Mesenchymal stem cell (in vitro differentiated cells and primary cell): ENCODE measurements at regions not wholly inside any gene's neighbourhood (a gene's known extent, or its start where the extent isn't known, plus 50 kb on each side); places are given as distances from the start of the nearest gene placed in this dataset.

ENCODE experiments used
- DNase-seq: peaks from one replicate; pipeline ENCODE4 v3.0.0-alpha.2; 2013
- H2AFZ ChIP-seq: one replicate; pipeline ENCODE4 v1.6.1; 2013; ENCODE audit warnings: low read depth, mild to moderate bottlenecking, control low read depth, inconsistent platforms, low read length, moderate library complexity
- H2AK5ac ChIP-seq: 2 replicates; pipeline ENCODE4 v1.6.1; 2013; ENCODE audit warnings: low read length, moderate library complexity, mild to moderate bottlenecking, inconsistent platforms; ENCODE audit not compliant: severe bottlenecking
- H2BK120ac ChIP-seq: one replicate; pipeline ENCODE4 v1.6.1; 2013; ENCODE audit warnings: low read depth, mild to moderate bottlenecking, inconsistent platforms, low read length, moderate library complexity
- H2BK12ac ChIP-seq, 2 experiments: one replicate each; pipeline ENCODE4 v1.6.1; 2013; ENCODE audit warnings: inconsistent platforms in 2 of 2, low read length in 2 of 2, mild to moderate bottlenecking in 2 of 2, moderate library complexity in 2 of 2, control low read depth in 1 of 2
- H2BK15ac ChIP-seq: one replicate; pipeline ENCODE4 v1.6.1; 2013; ENCODE audit warnings: mild to moderate bottlenecking, low read depth, inconsistent platforms; ENCODE audit not compliant: poor library complexity, severe bottlenecking
- H2BK5ac ChIP-seq: 2 replicates; pipeline ENCODE4 v1.6.1; 2013; ENCODE audit warnings: low read depth, mild to moderate bottlenecking, low read length, control low read depth, inconsistent platforms; ENCODE audit not compliant: poor library complexity, severe bottlenecking
- H3K14ac ChIP-seq, 2 experiments: one replicate each; pipeline ENCODE4 v1.6.1; 2013; ENCODE audit warnings: inconsistent platforms in 2 of 2, low read length in 2 of 2, control low read depth in 1 of 2, mild to moderate bottlenecking in 1 of 2, moderate library complexity in 1 of 2
- H3K18ac ChIP-seq, 2 experiments: one replicate each; pipeline ENCODE4 v1.6.1; 2013; ENCODE audit warnings: inconsistent platforms in 2 of 2, low read length in 2 of 2, control low read depth in 1 of 2, low read depth in 1 of 2, mild to moderate bottlenecking in 1 of 2
- H3K23ac ChIP-seq, 2 experiments: one replicate each; pipeline ENCODE4 v1.6.1; 2013; ENCODE audit warnings: inconsistent platforms in 2 of 2, low read length in 2 of 2, mild to moderate bottlenecking in 2 of 2, moderate library complexity in 2 of 2, control low read depth in 1 of 2
- H3K27ac ChIP-seq: 2 replicates; pipeline ENCODE4 v1.5.1; 2013; ENCODE audit warnings: mild to moderate bottlenecking, moderate library complexity, low read length, control low read depth, inconsistent platforms; ENCODE audit not compliant: poor library complexity, severe bottlenecking
- H3K27me3 ChIP-seq, 2 experiments: 2 replicates each; pipeline versions ENCODE4 v1.6.1 to v1.7.0; 2013; ENCODE audit warnings: low read length in 2 of 2, mild to moderate bottlenecking in 2 of 2, moderate library complexity in 2 of 2, control low read depth in 1 of 2, inconsistent platforms in 1 of 2; ENCODE audit not compliant: control insufficient read depth in 1 of 2, insufficient read depth in 1 of 2
- H3K36me3 ChIP-seq, 2 experiments: 2 replicates each; pipeline versions ENCODE4 v1.6.1 to v1.7.0; 2013; ENCODE audit warnings: low read length in 2 of 2, control low read depth in 1 of 2, inconsistent platforms in 1 of 2, low read depth in 1 of 2, mild to moderate bottlenecking in 1 of 2; ENCODE audit not compliant: insufficient read depth in 2 of 2, control insufficient read depth in 1 of 2
- H3K4ac ChIP-seq, 2 experiments: one replicate each; pipeline ENCODE4 v1.6.1; 2013; ENCODE audit warnings: inconsistent platforms in 2 of 2, low read length in 2 of 2, mild to moderate bottlenecking in 2 of 2, moderate library complexity in 2 of 2, control low read depth in 1 of 2, low read depth in 1 of 2
- H3K4me1 ChIP-seq: 2 replicates; pipeline ENCODE4 v1.6.1; 2013; ENCODE audit warnings: low read depth, low read length, control low read depth; ENCODE audit not compliant: control insufficient read depth, insufficient read depth
- H3K4me2 ChIP-seq: 2 replicates; pipeline ENCODE4 v1.6.1; 2013; ENCODE audit warnings: low read length, mild to moderate bottlenecking, inconsistent platforms; ENCODE audit not compliant: poor library complexity, severe bottlenecking
- H3K4me3 ChIP-seq, 2 experiments: 2 replicates each; pipeline versions ENCODE4 v1.5.1 to v1.7.0; 2013; ENCODE audit warnings: low read length in 2 of 2, mild to moderate bottlenecking in 2 of 2, control low read depth in 1 of 2, low read depth in 1 of 2; ENCODE audit not compliant: insufficient read depth in 1 of 2
- H3K79me1 ChIP-seq: replicated peaks from 2 replicates; pipeline ENCODE4 v1.6.1; 2013; ENCODE audit warnings: mild to moderate bottlenecking, control low read depth, low read length, inconsistent platforms; ENCODE audit not compliant: poor library complexity, severe bottlenecking
- H3K9ac ChIP-seq: 2 replicates; pipeline ENCODE4 v1.7.0; 2013; ENCODE audit warnings: mild to moderate bottlenecking, low read length, moderate library complexity
- H3K9me3 ChIP-seq: 2 replicates; pipeline ENCODE4 v1.7.0; 2013; ENCODE audit warnings: mild to moderate bottlenecking, low read length; ENCODE audit not compliant: control insufficient read depth
- H4K8ac ChIP-seq: one replicate; pipeline ENCODE4 v1.6.1; 2013; ENCODE audit warnings: inconsistent platforms, mild to moderate bottlenecking, low read length, moderate library complexity
- H4K91ac ChIP-seq: one replicate; pipeline ENCODE4 v1.6.1; 2013; ENCODE audit warnings: mild to moderate bottlenecking, low read length, inconsistent platforms
- WGBS: methylation state at CpG from one replicate; pipeline ENCODE4 v1.1.7; 2013; ENCODE audit warnings: mixed read lengths; 5-methylcytosine and 5-hydroxymethylcytosine counted together

DNA sequence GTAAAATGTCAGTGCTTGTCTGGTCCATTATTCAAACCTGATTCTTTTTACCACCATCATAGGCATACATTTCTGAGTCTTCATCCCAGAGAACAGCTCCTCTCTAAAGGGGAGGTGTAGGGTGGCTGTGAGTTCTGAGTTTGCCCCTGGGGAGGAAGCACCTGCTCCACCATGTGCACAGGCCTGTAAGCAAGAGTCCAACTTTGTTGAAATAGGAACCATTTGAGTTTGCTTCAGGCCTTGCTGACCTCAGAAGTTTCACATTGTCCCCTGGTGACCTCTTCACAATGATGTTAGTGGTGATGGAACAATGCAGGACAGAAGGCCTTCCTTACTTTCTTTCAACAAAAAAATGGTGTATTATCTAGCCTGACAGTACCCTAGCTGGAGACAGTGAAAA, 54.6 kb upstream of the TOP3B start:
- no peak for DNase-seq
- no peak overlapping the region for H2AFZ ChIP-seq
- no peak overlapping the region for H2BK12ac ChIP-seq
- no peaks in the 10 kb centered on the region for H3K4me1 ChIP-seq
- H2BK15ac ChIP-seq = no peak overlapping the region
- H2BK120ac ChIP-seq = no peak overlapping the region
- H3K27ac ChIP-seq = no peak overlapping the region
- no peak overlapping the region for H2BK5ac ChIP-seq
- no peak overlapping the region for H3K4me3 ChIP-seq
- no peak overlapping the region for H4K91ac ChIP-seq
- no peak overlapping the region for H2AK5ac ChIP-seq
- peaks cover 23 to 57% of the 10 kb centered on the region in 2 experiments for H3K27me3 ChIP-seq
- H3K14ac ChIP-seq = no peak overlapping the region
- no peak overlapping the region for H3K23ac ChIP-seq
- no peaks in the 10 kb centered on the region for H3K79me1 ChIP-seq
- no peak overlapping the region for H3K18ac ChIP-seq
- no peak overlapping the region for H4K8ac ChIP-seq
- H3K36me3 ChIP-seq = no peaks in the 10 kb centered on the region
- H3K4me2 ChIP-seq = no peak overlapping the region
- H3K9ac ChIP-seq = no peak overlapping the region
- no peaks in the 10 kb centered on the region for H3K9me3 ChIP-seq
- H3K4ac ChIP-seq = no peak overlapping the region

DNA sequence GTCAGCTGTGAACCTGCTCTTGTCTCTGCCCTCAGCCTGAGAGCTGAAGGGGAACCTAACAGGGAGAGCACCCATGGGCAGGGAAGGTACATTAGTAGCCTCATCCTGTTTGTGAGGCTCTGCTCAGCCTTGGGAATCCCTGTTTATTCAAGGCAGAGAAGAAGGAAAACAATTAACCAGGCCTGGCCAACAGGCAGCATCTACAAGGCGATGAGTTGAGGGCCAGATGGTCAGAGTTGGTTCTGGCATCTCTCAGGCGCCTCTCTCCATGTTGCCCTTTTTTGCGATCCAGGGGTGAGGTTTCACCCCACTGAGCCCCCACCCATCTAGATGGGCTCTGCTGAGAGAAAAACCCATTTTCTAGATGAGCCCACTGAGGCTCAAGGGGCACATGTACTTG, 54.0 kb upstream of the TOP3B start:
- no peak overlapping the region for H3K4me2 ChIP-seq
- no peak overlapping the region for H2BK120ac ChIP-seq
- no peak overlapping the region for H4K8ac ChIP-seq
- H3K14ac ChIP-seq = no peak overlapping the region
- no peak overlapping the region for H3K18ac ChIP-seq
- H3K27me3 ChIP-seq = peaks cover 24 to 54% of the 10 kb centered on the region in 2 experiments
- no peak for DNase-seq
- no peak overlapping the region for H2AFZ ChIP-seq
- no peak overlapping the region for H2BK5ac ChIP-seq
- 95% methylated on average over 3 of the region's 3 CpGs for WGBS
- H2BK12ac ChIP-seq = no peak overlapping the region
- H3K23ac ChIP-seq = no peak overlapping the region
- no peak overlapping the region for H4K91ac ChIP-seq
- no peak overlapping the region for H2BK15ac ChIP-seq
- H3K9me3 ChIP-seq = no peaks in the 10 kb centered on the region
- no peaks in the 10 kb centered on the region for H3K79me1 ChIP-seq
- no peak overlapping the region for H3K9ac ChIP-seq
- H3K4ac ChIP-seq = no peak overlapping the region
- H3K36me3 ChIP-seq = no peaks in the 10 kb centered on the region
- no peak overlapping the region for H3K4me3 ChIP-seq
- no peak overlapping the region for H2AK5ac ChIP-seq
- H3K4me1 ChIP-seq = no peaks in the 10 kb centered on the region
- no peak overlapping the region for H3K27ac ChIP-seq

DNA sequence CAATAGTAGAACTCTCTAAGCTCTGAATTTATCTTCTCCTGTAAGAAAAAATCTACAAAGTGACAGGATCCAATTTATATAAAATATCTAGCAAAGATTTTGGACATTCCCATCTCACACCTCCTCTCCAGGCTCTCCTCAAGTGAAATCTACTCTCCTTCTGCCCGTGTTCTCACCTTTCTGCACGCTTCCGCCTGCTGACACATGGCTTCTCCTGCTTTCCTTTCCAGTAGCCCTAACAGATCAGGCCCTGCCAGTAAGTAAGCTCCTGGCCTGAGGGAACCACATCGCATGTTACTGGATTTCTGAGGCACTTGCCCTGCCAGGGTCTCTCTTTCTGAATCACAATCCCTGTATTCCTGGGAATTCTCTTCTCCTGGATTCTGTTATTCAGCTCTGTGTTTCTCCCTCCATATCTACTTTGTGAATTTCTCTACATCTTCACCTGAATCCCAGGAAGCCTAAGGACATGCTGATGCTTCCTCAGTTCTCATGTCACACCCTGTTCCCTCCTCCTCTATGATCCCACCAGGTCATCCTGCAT, 53.3 kb upstream of the TOP3B start:
- H3K9me3 ChIP-seq = no peaks in the 10 kb centered on the region
- no peak overlapping the region for H3K18ac ChIP-seq
- H3K4me3 ChIP-seq = no peak overlapping the region
- H3K9ac ChIP-seq = no peak overlapping the region
- H2AFZ ChIP-seq = no peak overlapping the region
- H3K27ac ChIP-seq = no peak overlapping the region
- no peaks in the 10 kb centered on the region for H3K36me3 ChIP-seq
- H3K27me3 ChIP-seq = peaks cover 24 to 58% of the 10 kb centered on the region in 2 experiments
- H3K14ac ChIP-seq = peak overlapping the region in 1 of 2 experiments; percentile 10
- no peak overlapping the region for H4K91ac ChIP-seq
- no peak overlapping the region for H3K23ac ChIP-seq
- no peak for DNase-seq
- no peak overlapping the region for H4K8ac ChIP-seq
- H2BK120ac ChIP-seq = no peak overlapping the region
- no peaks in the 10 kb centered on the region for H3K4me1 ChIP-seq
- H3K4me2 ChIP-seq = no peak overlapping the region
- H3K4ac ChIP-seq = no peak overlapping the region
- WGBS = 74% methylated on average over 4 of the region's 4 CpGs
- no peak overlapping the region for H2BK15ac ChIP-seq
- no peak overlapping the region for H2AK5ac ChIP-seq
- no peak overlapping the region for H2BK5ac ChIP-seq
- H3K79me1 ChIP-seq = no peaks in the 10 kb centered on the region
- no peak overlapping the region for H2BK12ac ChIP-seq

DNA sequence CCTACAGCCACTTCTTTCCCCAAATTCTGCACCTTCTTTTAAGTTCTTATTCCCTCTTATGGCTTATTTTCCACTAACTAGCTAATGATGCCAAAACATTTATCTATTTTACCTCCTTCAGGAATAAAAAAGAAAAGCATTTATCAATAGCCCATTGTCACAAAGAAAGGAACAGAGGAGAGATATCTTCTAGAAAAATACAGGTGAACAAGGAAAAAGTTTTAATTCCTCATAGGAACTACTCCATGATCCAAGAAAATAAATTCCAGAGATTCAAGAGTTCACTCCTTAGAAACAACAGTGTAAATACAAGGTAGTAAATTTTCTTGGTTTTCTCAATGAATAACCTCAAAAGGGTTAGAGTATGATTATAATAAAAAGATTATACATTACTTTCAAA, 52.6 kb upstream of the TOP3B start:
- no peaks in the 10 kb centered on the region for H3K4me1 ChIP-seq
- H3K4me2 ChIP-seq = no peak overlapping the region
- no peak overlapping the region for H2AFZ ChIP-seq
- no peak overlapping the region for H3K4me3 ChIP-seq
- no peak for DNase-seq
- H2BK15ac ChIP-seq = no peak overlapping the region
- H2BK120ac ChIP-seq = no peak overlapping the region
- no peak overlapping the region for H4K8ac ChIP-seq
- H2BK5ac ChIP-seq = no peak overlapping the region
- H3K9ac ChIP-seq = no peak overlapping the region
- no peaks in the 10 kb centered on the region for H3K9me3 ChIP-seq
- no peak overlapping the region for H3K27ac ChIP-seq
- H3K14ac ChIP-seq = no peak overlapping the region
- no peak overlapping the region for H2BK12ac ChIP-seq
- peaks cover 24 to 59% of the 10 kb centered on the region in 2 experiments for H3K27me3 ChIP-seq
- H3K4ac ChIP-seq = no peak overlapping the region
- H3K79me1 ChIP-seq = no peaks in the 10 kb centered on the region
- no peak overlapping the region for H3K23ac ChIP-seq
- H2AK5ac ChIP-seq = no peak overlapping the region
- H3K18ac ChIP-seq = no peak overlapping the region
- H3K36me3 ChIP-seq = no peaks in the 10 kb centered on the region
- H4K91ac ChIP-seq = no peak overlapping the region
